Left hindlimb (tissue), 1 donor: ENCODE measurements at regions not wholly inside any gene's neighbourhood (a gene's known extent, or its start where the extent isn't known, plus 50 kb on each side); places are given as distances from the start of the nearest gene placed in this dataset.

ENCODE experiments used
- DNase-seq: peaks from one replicate; pipeline ENCODE4 v3.0.0-alpha.2; 2018

- DNase-seq: no peak
Observed at GRCh38 chr16:65226077-65226476, 104.2 kb upstream of the CDH11 start.

- DNase-seq: no peak
Observed at GRCh38 chr16:65225488-65225887, 103.6 kb upstream of the CDH11 start.

GRCh38 chr16:65224994-65225393 is 103.1 kb upstream of the CDH11 start:
- no peak for DNase-seq

- no peak for DNase-seq
Observed at GRCh38 chr16:65224471-65224870, 102.6 kb upstream of the CDH11 start.

GRCh38 chr16:65223335-65223734 is 101.5 kb upstream of the CDH11 start:
- no peak for DNase-seq

- DNase-seq: no peak
Observed at GRCh38 chr16:65222536-65222935, 100.7 kb upstream of the CDH11 start.

GRCh38 chr16:65222049-65222448 is 100.2 kb upstream of the CDH11 start:
- no peak for DNase-seq

- no peak for DNase-seq
Observed at GRCh38 chr16:65219786-65220185, 97.9 kb upstream of the CDH11 start.

GRCh38 chr16:65218348-65218747 is 96.5 kb upstream of the CDH11 start:
- no peak for DNase-seq

- no peak for DNase-seq
Observed at GRCh38 chr16:65213866-65214595, 92.2 kb upstream of the CDH11 start.

GRCh38 chr16:65212791-65213190 is 90.9 kb upstream of the CDH11 start:
- no peak for DNase-seq

GRCh38 chr16:65212240-65212639 is 90.4 kb upstream of the CDH11 start:
- DNase-seq: no peak

- no peak for DNase-seq
Observed at GRCh38 chr16:65202461-65202860, 80.6 kb upstream of the CDH11 start.

GRCh38 chr16:65201511-65201910 is 79.6 kb upstream of the CDH11 start:
- DNase-seq: no peak

GRCh38 chr16:65200857-65201256 is 79.0 kb upstream of the CDH11 start:
- no peak for DNase-seq

- no peak for DNase-seq
Observed at GRCh38 chr16:65200156-65200773, 78.4 kb upstream of the CDH11 start.

- DNase-seq: no peak
Observed at GRCh38 chr16:65196420-65197075, 74.7 kb upstream of the CDH11 start.

GRCh38 chr16:65195998-65196397 is 74.1 kb upstream of the CDH11 start:
- no peak for DNase-seq

GRCh38 chr16:65185241-65185778 is 63.4 kb upstream of the CDH11 start:
- DNase-seq: no peak

GRCh38 chr16:65181071-65181561 is 59.3 kb upstream of the CDH11 start:
- DNase-seq: no peak

- no peak for DNase-seq
Observed at GRCh38 chr16:65178151-65178550, 56.3 kb upstream of the CDH11 start.

- no peak for DNase-seq
Observed at GRCh38 chr16:65176603-65177002, 54.7 kb upstream of the CDH11 start.

- DNase-seq: no peak
Observed at GRCh38 chr16:65172356-65172755, 50.5 kb upstream of the CDH11 start.
